Retinal pigment epithelial cell (primary cell): ENCODE measurements at regions not wholly inside any gene's neighbourhood (a gene's known extent, or its start where the extent isn't known, plus 50 kb on each side); places are given as distances from the start of the nearest gene placed in this dataset.
A peak's percentile ranks its signal among the peaks of the same experiment; 100 is the strongest.

Experiments used
- DNase-seq: peaks from one replicate; pipeline ENCODE4 v3.0.0-alpha.2; 2010; ENCODE audit warnings: low read depth
- H3K4me3 ChIP-seq: 2 replicates; pipeline ENCODE4 v1.5.1; 2011; ENCODE audit warnings: mild to moderate bottlenecking, low read length, control low read depth, moderate library complexity
- CTCF ChIP-seq: conservative IDR thresholded peaks from 2 replicates; pipeline ENCODE4 v1.5.1; 2011; ENCODE audit warnings: low read depth, low read length, control low read depth, inconsistent platforms

GRCh38 chr10:31698181-31698830, 230.3 kb downstream of the ARHGAP12 start:
- DNase-seq = peak; percentile 11
- no peak overlapping the region for H3K4me3 ChIP-seq
- TF ChIP-seq CTCF = no peak

GRCh38 chr10:31697271-31698180, 231.1 kb downstream of the ARHGAP12 start:
- no peak for TF ChIP-seq CTCF
- peak; percentile 5 for DNase-seq
- H3K4me3 ChIP-seq = no peak overlapping the region

- H3K4me3 ChIP-seq = no peak overlapping the region
- DNase-seq = no peak
- no peak for TF ChIP-seq CTCF
Observed at GRCh38 chr10:31694929-31695837, 233.4 kb downstream of the ARHGAP12 start.

GRCh38 chr10:31694126-31694685, 234.4 kb downstream of the ARHGAP12 start:
- no peak for TF ChIP-seq CTCF
- DNase-seq = no peak

GRCh38 chr10:31693491-31693890, 235.1 kb downstream of the ARHGAP12 start:
- no peak for TF ChIP-seq CTCF
- no peak for DNase-seq
- H3K4me3 ChIP-seq = no peak overlapping the region

More at GRCh38 chr10:31694126-31694685, 234.4 kb downstream of the ARHGAP12 start:
- H3K4me3 ChIP-seq = no peak overlapping the region

GRCh38 chr10:31689233-31689632, 239.4 kb downstream of the ARHGAP12 start:
- no peak for TF ChIP-seq CTCF
- no peak overlapping the region for H3K4me3 ChIP-seq
- no peak for DNase-seq
